ENCODE measurements at regions not wholly inside any gene's neighbourhood (a gene's known extent, or its start where the extent isn't known, plus 50 kb on each side); places are given as distances from the start of the nearest gene placed in this dataset.

DNA sequence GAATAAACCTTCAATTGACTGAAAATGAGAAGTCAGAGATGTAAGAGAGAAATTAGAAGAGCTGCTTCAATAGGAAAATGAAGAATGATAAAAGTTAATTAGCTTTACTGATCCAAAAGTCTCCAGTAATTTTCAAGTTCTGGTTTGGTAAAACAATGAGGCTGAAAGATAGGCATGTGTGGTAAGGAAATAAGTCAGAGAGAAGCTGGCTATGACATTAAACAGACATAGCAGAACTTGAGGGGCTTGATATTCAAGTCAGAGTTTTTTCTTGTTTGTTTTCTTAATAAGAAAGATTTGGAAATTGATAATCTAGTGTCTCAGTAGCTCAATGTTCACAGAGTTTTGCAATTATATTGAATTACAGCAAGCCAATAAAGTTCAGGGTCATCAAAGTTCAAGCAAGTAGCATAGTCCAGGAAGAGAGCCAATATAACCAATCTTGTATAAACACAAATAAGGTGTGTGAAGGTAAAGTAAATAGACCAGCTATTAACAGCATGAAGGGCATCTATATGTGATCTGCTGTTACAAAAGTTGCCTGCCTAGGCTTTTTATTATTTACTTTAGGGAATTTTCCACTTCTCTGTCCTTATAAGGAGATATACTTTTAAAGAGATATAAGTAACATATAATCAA is 1111.5 kb downstream of the TRHDE start:
- TF ChIP-seq CTCF (IDR thresholded peaks at IDR 0.05) (no peak), POLR2A (IDR thresholded peaks at IDR 0.05) (no peak)

Data from breast epithelium (tissue), 3 donors.